HepG2 (cell line): ENCODE measurements at regions not wholly inside any gene's neighbourhood (a gene's known extent, or its start where the extent isn't known, plus 50 kb on each side); places are given as distances from the start of the nearest gene placed in this dataset.
A peak's percentile ranks its signal among the peaks of the same experiment; 100 is the strongest.

Source experiments
- BRD4 ChIP-seq: sonication (generic); formaldehyde crosslinking; IDR thresholded peaks from 2 replicates; pipeline ENCODE4 v1.4.0; 2020; ENCODE audit warnings: missing genetic modification reagents
- DR1 ChIP-seq: sonication (generic); formaldehyde crosslinking; IDR thresholded peaks from 2 replicates; pipeline ENCODE4 v1.8.0; 2021; ENCODE audit warnings: mild to moderate bottlenecking, missing genetic modification reagents, inconsistent platforms
- FOXK2 ChIP-seq: fragments of 450-650 bp; IDR thresholded peaks from 2 replicates; pipeline ENCODE4 v1.6.1; 2016
- IRX3 ChIP-seq: sonication (generic); formaldehyde crosslinking; IDR thresholded peaks from 2 replicates; pipeline ENCODE4 v1.8.1; 2023; ENCODE audit warnings: mild to moderate bottlenecking, low read depth, missing genetic modification reagents, borderline replicate concordance
- NFKBIZ ChIP-seq: IDR thresholded peaks from 2 replicates; pipeline ENCODE4 v1.6.1; 2018; ENCODE audit warnings: missing genetic modification reagents, missing compliant biosample characterization
- SIN3A ChIP-seq: IDR thresholded peaks from 2 replicates; pipeline ENCODE4 v1.6.1; 2011; ENCODE audit warnings: low read depth, mild to moderate bottlenecking, control low read depth, low read length, borderline replicate concordance
- TOE1 ChIP-seq: sonication (generic); formaldehyde crosslinking; IDR thresholded peaks from 2 replicates; pipeline ENCODE4 v1.4.0; 2020; ENCODE audit warnings: mild to moderate bottlenecking, missing genetic modification reagents
- ZFP36L1 ChIP-seq: sonication (generic); formaldehyde crosslinking; IDR thresholded peaks from 2 replicates; pipeline ENCODE4 v1.8.0; 2022; ENCODE audit warnings: mild to moderate bottlenecking, missing genetic modification reagents, moderate library complexity
- ZMYM3 ChIP-seq: sonication (generic); formaldehyde crosslinking; IDR thresholded peaks from 2 replicates; pipeline ENCODE4 v1.5.1; 2020; ENCODE audit warnings: mild to moderate bottlenecking, missing genetic modification reagents
- ZNF496 ChIP-seq: sonication (generic); formaldehyde crosslinking; IDR thresholded peaks from 2 replicates; pipeline ENCODE4 v1.8.1; 2023; ENCODE audit warnings: mild to moderate bottlenecking, moderate library complexity, missing genetic modification reagents; ENCODE audit not compliant: insufficient replicate concordance
- ZNF782 ChIP-seq: sonication (generic); formaldehyde crosslinking; IDR thresholded peaks from 2 replicates; pipeline ENCODE4 v1.4.0; 2020; ENCODE audit warnings: missing genetic modification reagents, mild to moderate bottlenecking, borderline replicate concordance
- ZSCAN31 ChIP-seq: sonication (generic); formaldehyde crosslinking; IDR thresholded peaks from 2 replicates; pipeline ENCODE4 v1.5.0; 2020; ENCODE audit warnings: low read depth, mild to moderate bottlenecking, missing genetic modification reagents
- TF ChIP-seq, protein P1 (sequence below): sonication (generic); formaldehyde crosslinking; IDR thresholded peaks from 2 replicates; pipeline ENCODE4 v1.9.0; 2021; ENCODE audit warnings: mild to moderate bottlenecking, missing genetic modification reagents
- TF ChIP-seq, protein P2 (sequence below): sonication (generic); formaldehyde crosslinking; IDR thresholded peaks from 2 replicates; pipeline ENCODE4 v1.4.0; 2020; ENCODE audit warnings: missing genetic modification reagents
- TF ChIP-seq, protein P3 (sequence below): sonication (generic); formaldehyde crosslinking; IDR thresholded peaks from 2 replicates; pipeline ENCODE4 v1.5.0; 2020; ENCODE audit warnings: missing genetic modification reagents
- TF ChIP-seq, protein P4 (sequence below): sonication (generic); formaldehyde crosslinking; IDR thresholded peaks from 2 replicates; pipeline ENCODE4 v1.4.0; 2020; ENCODE audit warnings: missing genetic modification reagents
- TF ChIP-seq, protein P5 (sequence below): sonication (generic); formaldehyde crosslinking; IDR thresholded peaks from 2 replicates; pipeline ENCODE4 v1.8.1; 2023; ENCODE audit warnings: mild to moderate bottlenecking, missing genetic modification reagents, borderline replicate concordance

DNA sequence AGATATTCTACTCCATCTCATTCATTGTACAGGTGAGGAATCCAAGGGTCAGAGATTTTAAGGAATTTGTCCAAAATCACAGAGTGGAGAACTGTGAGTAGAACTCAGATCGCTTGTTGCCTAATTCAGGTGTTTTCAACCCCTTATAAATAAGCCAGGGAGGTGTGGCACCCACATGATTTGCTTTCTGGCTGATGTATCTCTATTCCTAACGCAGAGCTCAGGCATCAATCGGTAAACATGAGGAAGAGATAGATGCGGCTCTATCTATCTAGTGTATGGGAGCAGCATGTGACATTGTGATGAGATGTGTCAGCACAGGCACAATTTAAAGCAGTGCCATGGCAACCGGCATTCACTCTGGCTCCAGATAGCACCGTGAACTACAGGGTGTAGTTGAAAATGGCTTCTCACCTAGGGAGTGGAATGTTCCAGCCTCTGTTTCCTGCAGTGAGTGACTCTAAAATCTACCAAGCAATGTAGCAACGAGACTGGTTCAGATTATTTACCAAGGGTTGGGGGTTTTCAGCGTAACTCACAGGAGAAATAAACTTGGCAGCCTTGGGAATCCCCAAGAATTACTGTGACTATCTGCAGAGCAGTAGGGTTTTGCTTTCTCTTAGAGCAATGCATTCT is 53.4 kb upstream of the SUB1 start (continued):
- TF ChIP-seq, protein P1, sequence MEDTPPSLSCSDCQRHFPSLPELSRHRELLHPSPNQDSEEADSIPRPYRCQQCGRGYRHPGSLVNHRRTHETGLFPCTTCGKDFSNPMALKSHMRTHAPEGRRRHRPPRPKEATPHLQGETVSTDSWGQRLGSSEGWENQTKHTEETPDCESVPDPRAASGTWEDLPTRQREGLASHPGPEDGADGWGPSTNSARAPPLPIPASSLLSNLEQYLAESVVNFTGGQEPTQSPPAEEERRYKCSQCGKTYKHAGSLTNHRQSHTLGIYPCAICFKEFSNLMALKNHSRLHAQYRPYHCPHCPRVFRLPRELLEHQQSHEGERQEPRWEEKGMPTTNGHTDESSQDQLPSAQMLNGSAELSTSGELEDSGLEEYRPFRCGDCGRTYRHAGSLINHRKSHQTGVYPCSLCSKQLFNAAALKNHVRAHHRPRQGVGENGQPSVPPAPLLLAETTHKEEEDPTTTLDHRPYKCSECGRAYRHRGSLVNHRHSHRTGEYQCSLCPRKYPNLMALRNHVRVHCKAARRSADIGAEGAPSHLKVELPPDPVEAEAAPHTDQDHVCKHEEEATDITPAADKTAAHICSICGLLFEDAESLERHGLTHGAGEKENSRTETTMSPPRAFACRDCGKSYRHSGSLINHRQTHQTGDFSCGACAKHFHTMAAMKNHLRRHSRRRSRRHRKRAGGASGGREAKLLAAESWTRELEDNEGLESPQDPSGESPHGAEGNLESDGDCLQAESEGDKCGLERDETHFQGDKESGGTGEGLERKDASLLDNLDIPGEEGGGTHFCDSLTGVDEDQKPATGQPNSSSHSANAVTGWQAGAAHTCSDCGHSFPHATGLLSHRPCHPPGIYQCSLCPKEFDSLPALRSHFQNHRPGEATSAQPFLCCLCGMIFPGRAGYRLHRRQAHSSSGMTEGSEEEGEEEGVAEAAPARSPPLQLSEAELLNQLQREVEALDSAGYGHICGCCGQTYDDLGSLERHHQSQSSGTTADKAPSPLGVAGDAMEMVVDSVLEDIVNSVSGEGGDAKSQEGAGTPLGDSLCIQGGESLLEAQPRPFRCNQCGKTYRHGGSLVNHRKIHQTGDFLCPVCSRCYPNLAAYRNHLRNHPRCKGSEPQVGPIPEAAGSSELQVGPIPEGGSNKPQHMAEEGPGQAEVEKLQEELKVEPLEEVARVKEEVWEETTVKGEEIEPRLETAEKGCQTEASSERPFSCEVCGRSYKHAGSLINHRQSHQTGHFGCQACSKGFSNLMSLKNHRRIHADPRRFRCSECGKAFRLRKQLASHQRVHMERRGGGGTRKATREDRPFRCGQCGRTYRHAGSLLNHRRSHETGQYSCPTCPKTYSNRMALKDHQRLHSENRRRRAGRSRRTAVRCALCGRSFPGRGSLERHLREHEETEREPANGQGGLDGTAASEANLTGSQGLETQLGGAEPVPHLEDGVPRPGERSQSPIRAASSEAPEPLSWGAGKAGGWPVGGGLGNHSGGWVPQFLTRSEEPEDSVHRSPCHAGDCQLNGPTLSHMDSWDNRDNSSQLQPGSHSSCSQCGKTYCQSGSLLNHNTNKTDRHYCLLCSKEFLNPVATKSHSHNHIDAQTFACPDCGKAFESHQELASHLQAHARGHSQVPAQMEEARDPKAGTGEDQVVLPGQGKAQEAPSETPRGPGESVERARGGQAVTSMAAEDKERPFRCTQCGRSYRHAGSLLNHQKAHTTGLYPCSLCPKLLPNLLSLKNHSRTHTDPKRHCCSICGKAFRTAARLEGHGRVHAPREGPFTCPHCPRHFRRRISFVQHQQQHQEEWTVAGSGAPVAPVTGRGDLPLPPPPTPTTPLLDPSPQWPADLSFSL (CRISPR knock-in tag) = no peak
- TF ChIP-seq, protein P2, sequence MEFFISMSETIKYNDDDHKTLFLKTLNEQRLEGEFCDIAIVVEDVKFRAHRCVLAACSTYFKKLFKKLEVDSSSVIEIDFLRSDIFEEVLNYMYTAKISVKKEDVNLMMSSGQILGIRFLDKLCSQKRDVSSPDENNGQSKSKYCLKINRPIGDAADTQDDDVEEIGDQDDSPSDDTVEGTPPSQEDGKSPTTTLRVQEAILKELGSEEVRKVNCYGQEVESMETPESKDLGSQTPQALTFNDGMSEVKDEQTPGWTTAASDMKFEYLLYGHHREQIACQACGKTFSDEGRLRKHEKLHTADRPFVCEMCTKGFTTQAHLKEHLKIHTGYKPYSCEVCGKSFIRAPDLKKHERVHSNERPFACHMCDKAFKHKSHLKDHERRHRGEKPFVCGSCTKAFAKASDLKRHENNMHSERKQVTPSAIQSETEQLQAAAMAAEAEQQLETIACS = no peak
- TF ChIP-seq, protein P3, sequence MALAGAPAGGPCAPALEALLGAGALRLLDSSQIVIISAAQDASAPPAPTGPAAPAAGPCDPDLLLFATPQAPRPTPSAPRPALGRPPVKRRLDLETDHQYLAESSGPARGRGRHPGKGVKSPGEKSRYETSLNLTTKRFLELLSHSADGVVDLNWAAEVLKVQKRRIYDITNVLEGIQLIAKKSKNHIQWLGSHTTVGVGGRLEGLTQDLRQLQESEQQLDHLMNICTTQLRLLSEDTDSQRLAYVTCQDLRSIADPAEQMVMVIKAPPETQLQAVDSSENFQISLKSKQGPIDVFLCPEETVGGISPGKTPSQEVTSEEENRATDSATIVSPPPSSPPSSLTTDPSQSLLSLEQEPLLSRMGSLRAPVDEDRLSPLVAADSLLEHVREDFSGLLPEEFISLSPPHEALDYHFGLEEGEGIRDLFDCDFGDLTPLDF (CRISPR knock-in tag) = no peak
- TF ChIP-seq ZMYM3 = no peak
- no peak for TF ChIP-seq ZNF496
- TF ChIP-seq DR1 = no peak
- TF ChIP-seq ZFP36L1 (CRISPR knock-in tag) = peak; percentile 38; the same call in 1 of the 2 replicates
- TF ChIP-seq IRX3 = no peak
- peak; percentile 36; the same call in 1 of the 2 replicates for TF ChIP-seq SIN3A
- TF ChIP-seq, protein P4, sequence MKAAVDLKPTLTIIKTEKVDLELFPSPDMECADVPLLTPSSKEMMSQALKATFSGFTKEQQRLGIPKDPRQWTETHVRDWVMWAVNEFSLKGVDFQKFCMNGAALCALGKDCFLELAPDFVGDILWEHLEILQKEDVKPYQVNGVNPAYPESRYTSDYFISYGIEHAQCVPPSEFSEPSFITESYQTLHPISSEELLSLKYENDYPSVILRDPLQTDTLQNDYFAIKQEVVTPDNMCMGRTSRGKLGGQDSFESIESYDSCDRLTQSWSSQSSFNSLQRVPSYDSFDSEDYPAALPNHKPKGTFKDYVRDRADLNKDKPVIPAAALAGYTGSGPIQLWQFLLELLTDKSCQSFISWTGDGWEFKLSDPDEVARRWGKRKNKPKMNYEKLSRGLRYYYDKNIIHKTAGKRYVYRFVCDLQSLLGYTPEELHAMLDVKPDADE (CRISPR knock-in tag) = no peak
- TF ChIP-seq ZSCAN31 (CRISPR knock-in tag) = 0 out of 2 replicates have a peak, but pooled peaks have one; percentile 8
- TF ChIP-seq TOE1 (CRISPR knock-in tag) = 0 out of 2 replicates have a peak, but pooled peaks have one; percentile 10
- TF ChIP-seq BRD4 (CRISPR knock-in tag) = no peak
- TF ChIP-seq NFKBIZ (CRISPR knock-in tag) = 0 out of 2 replicates have a peak, but pooled peaks have one; percentile 3
- TF ChIP-seq ZNF782 (CRISPR knock-in tag) = no peak; the same call in 1 of the 2 replicates
- TF ChIP-seq, protein P5, sequence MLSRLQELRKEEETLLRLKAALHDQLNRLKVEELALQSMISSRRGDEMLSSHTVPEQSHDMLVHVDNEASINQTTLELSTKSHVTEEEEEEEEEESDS (CRISPR knock-in tag) = no peak
- 0 out of 2 replicates have a peak, but pooled peaks have one; percentile 21 for TF ChIP-seq FOXK2
